ENCODE measurements at regions not wholly inside any gene's neighbourhood (a gene's known extent, or its start where the extent isn't known, plus 50 kb on each side); places are given as distances from the start of the nearest gene placed in this dataset.

DNA sequence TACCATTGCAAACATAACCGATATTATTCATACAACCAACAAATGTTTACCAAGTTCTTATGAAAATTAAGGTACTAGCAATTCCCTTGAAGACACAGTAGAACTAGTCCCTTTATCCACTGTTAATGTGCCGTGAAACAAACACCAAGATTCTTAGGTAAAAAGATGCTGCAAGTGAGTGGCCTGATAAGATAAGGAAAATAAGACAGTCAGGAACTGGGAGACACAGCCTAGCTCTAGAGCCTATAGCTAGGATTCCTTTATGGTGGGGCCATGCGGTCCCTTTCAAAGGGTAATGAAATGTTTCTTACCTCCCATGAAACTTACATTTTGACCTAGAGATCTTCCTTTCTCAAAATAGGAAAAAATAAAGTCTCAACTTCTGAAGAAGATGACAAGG, 658.4 kb upstream of the MIR17HG start:
- no peak for TF ChIP-seq POLR2A (IDR thresholded peaks at IDR 0.05)
- TF ChIP-seq, protein P1, sequence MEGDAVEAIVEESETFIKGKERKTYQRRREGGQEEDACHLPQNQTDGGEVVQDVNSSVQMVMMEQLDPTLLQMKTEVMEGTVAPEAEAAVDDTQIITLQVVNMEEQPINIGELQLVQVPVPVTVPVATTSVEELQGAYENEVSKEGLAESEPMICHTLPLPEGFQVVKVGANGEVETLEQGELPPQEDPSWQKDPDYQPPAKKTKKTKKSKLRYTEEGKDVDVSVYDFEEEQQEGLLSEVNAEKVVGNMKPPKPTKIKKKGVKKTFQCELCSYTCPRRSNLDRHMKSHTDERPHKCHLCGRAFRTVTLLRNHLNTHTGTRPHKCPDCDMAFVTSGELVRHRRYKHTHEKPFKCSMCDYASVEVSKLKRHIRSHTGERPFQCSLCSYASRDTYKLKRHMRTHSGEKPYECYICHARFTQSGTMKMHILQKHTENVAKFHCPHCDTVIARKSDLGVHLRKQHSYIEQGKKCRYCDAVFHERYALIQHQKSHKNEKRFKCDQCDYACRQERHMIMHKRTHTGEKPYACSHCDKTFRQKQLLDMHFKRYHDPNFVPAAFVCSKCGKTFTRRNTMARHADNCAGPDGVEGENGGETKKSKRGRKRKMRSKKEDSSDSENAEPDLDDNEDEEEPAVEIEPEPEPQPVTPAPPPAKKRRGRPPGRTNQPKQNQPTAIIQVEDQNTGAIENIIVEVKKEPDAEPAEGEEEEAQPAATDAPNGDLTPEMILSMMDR (IDR thresholded peaks at IDR 0.05) = no peak
